IPS-NIHi7 (cell line): ENCODE measurements at regions not wholly inside any gene's neighbourhood (a gene's known extent, or its start where the extent isn't known, plus 50 kb on each side); places are given as distances from the start of the nearest gene placed in this dataset.

Experiments used
- DNase-seq: peaks from one replicate; pipeline ENCODE4 v3.0.0; 2012; ENCODE audit warnings: mixed read lengths; ENCODE audit errors: extremely low spot score

GRCh38 chr16:13550254-13550653 lies 369.7 kb upstream of the ERCC4 start:
- no peak for DNase-seq

- peak; percentile 39 for DNase-seq
Observed at GRCh38 chr16:13552062-13552959, 367.6 kb upstream of the ERCC4 start.

GRCh38 chr16:13552960-13553257 lies 367.0 kb upstream of the ERCC4 start:
- DNase-seq = no peak

- no peak for DNase-seq
Observed at GRCh38 chr16:13553453-13553985, 366.4 kb upstream of the ERCC4 start.

DNA sequence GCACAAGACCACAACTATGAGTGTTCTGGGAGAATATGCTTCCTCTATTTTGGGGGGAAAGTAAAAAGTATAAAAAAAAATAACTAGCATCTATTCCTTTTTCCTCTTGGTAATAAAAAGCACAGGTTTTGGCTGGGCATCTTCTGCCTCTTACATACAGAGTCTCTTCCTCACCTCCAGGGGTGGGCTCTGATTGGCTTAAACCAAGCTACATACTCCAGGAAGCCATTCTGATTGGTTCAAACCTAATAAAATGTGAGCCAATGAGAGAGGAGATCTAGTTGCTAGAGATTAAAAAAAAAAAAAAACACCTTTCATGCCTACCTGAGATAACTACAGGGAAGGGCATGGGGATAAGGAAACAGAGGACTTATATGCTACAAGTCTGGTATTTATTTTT lies 365.9 kb upstream of the ERCC4 start:
- DNase-seq = no peak

- no peak for DNase-seq
Observed at GRCh38 chr16:13554643-13555042, 365.3 kb upstream of the ERCC4 start.

DNA sequence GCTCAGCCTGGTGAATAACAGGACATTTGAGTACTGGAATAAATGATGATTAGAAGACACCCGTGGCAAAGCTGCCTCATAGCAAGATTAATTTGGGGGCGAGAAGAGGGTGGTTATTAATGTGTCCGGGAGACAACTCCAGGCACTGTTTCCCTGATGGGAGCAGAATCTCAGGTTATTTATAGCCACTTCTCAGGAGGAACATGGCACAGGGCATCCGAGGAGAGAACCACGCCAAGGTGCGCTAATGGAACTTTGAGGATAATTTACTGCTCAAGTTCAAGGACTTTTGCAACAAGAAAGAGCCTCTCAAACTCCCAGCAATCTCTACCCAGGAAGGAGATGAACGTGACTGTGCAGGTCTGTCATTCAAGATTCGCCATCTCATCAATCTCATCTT lies 362.5 kb upstream of the ERCC4 start:
- DNase-seq = no peak

DNA sequence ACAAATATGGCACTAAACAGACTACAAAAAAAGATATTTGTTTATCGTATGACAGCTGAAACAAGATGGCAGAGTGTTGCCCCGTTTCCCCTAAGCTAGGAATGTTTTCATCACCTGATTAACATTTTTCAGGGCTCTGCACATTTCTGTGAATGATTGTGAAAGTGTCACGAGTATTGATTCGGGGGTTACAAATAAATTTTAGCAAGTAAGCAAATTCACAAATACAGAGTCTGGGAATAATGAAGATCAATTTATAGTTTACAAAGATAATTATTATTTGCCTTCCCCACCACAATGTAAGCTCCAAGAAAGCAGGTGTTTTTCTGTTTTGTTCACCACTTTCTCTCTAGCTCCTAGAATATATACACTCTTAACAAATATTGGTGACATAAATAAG lies 361.2 kb upstream of the ERCC4 start:
- no peak for DNase-seq

GRCh38 chr16:13559624-13560023 lies 360.3 kb upstream of the ERCC4 start:
- no peak for DNase-seq

- DNase-seq = no peak
Observed at GRCh38 chr16:13560151-13560550, 359.8 kb upstream of the ERCC4 start.

DNA sequence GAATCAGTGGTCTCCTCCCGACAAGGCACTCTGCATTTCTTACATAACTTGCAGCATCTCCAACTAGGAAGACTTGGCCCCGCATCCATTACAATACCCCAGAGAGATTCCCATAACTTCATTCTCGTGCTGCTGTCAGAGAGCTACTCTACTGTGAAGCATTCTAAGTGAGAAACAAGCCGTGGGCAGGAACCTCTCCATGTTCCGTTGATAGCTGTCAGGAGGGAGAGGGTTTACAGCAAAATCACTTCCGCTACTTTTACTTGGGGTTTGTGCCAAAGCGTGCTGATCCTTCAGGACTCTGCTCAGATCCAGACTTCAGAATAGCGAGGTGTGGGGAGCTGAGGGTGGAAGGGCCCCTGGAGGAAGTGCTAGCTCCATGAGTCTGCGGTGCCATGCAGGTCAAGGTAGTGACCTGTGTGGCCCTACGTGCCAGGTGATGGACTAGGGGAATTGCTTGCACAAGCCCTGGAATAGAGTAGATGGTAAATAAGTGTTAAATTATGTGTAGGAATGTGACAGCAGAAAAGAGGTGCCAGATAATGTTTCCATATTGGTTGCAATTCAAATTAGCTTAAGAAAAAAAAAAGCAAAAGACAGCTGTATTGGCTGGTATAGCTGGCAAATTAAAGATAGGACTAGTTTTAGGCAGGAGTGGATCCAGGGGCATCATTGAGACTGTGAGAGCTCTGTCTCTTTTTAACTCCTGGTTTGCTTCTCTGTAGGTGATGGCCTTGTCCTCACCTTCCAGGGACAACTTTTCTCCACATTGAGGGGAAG lies 358.5 kb upstream of the ERCC4 start:
- DNase-seq = no peak

- no peak for DNase-seq
Observed at GRCh38 chr16:13568803-13569202, 351.2 kb upstream of the ERCC4 start.

DNA sequence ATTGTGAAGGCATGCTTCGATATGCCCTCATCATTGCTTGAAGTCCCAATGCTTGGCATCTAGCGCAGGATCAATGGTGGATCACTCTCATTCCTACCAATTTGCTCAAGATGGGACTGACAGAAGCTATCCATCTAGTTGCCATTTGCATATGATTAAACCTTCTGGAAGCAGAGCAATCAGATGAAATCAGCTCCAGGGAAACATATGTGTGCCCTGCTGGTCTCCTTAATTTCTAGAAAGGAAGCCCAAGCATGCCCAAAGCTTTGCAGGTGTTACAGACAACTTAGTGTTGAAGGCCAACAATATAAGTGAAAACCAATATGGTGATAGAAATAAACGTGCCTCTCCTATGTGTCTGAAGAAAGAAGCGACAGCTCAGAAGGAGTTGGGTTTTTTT lies 350.0 kb upstream of the ERCC4 start:
- no peak for DNase-seq

- no peak for DNase-seq
Observed at GRCh38 chr16:13571036-13571435, 348.9 kb upstream of the ERCC4 start.

- DNase-seq = no peak
Observed at GRCh38 chr16:13573903-13574302, 346.1 kb upstream of the ERCC4 start.

GRCh38 chr16:13586051-13586450 lies 333.9 kb upstream of the ERCC4 start:
- no peak for DNase-seq

DNA sequence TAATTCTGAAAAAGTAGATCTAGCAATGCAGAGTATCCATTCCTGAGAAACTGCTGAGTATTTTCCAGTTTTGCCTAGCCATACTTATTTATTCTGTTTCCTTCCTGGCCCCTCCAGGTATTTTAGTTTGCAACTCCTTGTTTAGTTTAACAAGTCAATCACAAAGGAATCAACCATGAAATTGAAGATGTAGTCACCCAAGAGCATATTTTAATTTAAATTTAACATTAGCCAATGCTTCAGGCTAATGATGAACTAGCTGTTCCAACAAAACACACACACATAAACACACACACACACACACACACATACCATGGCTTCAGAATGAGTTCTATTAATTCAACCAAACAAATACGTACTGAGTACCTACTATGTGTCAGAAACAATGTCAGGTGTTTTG lies 332.8 kb upstream of the ERCC4 start:
- no peak for DNase-seq

GRCh38 chr16:13594823-13595222 lies 325.1 kb upstream of the ERCC4 start:
- peak; percentile 67 for DNase-seq

GRCh38 chr16:13606804-13607203 lies 313.1 kb upstream of the ERCC4 start:
- no peak for DNase-seq

DNA sequence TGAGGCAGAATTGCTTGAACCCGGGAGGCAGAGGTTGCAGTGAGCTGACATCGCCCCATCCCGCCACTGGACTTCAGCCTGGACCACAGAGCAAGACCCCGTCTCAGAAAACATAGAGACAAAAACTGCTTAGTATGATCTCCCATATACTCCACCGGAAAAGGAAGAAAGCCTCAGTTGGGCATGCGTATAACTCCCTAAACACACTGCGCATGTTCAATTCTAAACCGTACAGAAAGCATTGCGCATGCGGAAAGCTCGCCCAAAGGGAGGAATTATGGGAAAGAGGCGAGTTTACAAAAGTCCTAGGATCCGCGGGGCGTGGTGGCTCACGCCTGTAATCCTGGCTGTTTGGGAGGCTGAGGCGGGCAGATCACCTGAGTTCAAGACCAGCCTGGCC lies 312.7 kb upstream of the ERCC4 start:
- DNase-seq = no peak

DNA sequence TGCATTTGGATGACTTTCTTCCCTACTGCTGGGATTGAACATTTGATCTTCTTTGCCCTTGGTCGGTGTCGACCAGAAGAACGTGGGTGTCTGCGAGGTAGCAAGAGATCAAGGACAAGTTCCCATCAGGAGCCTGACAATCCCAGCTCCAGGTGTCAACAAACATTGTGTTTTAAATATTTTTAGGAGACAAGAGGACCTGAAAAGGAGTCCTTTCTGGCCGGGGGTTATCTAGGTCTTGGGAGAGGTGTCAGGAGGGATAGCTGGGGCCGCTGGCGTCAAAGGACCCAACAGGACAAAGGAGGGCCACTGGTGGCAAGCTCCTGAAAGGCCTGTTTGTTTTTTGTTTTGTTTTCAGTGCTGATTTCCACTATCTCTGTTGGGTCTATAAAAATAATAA lies 308.4 kb upstream of the ERCC4 start:
- no peak for DNase-seq

DNA sequence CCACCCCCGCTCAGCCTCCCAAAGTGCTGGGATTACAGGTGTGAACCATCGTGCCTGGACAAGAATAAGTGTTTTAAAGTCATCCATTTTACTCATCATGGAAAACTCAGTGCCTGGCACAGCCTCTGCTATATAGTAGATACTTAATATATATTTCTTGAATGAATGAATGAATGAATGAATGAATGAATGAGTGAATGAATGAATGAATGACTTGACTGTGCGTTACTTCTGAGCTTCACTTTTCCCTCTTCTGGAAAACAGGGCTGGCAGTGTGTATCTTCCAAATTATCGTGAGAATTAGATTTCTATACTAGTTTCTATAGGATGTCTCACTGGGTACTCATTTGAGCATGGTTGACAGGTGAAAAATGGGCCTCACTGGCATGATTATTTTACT lies 307.3 kb upstream of the ERCC4 start:
- DNase-seq = no peak

DNA sequence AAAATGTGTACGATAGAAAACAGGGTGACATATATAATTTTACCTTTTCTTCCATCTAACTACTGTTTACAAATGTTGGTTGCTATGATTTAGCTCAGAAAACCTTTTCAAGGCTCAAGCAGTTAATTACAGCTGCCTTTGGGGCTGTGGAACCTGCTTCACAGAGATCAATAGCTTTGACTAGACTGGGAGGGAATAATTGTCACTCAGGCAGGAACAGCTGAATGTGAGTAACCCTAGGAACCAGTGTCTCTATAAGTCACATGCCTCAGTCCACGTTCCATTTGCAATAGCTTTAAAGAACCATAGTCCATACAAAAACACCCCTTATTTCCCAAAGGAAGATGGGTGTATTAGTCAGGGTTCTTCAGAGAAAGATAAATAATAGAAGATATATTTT lies 306.8 kb upstream of the ERCC4 start:
- DNase-seq = no peak
